OCI-LY3 (cell line): ENCODE measurements at regions not wholly inside any gene's neighbourhood (a gene's known extent, or its start where the extent isn't known, plus 50 kb on each side); places are given as distances from the start of the nearest gene placed in this dataset.

Experiments used
- H2AFZ ChIP-seq: fragments of 200-600, 300-600 bp; shearing (Covaris generic); 2 replicates; pipeline ENCODE4 v1.6.0; 2014; ENCODE audit warnings: antibody characterized with exemption, low read depth, low read length
- H3K27ac ChIP-seq: fragments of 200-600, 300-600 bp; sonication (generic); 2 replicates; pipeline ENCODE4 v1.5.1; 2014; ENCODE audit warnings: mild to moderate bottlenecking, low read length, moderate library complexity, mixed read lengths
- H3K27me3 ChIP-seq: fragments of 200-600, 300-600 bp; sonication (generic); 2 replicates; pipeline ENCODE4 v1.6.1; 2014; ENCODE audit warnings: low read depth, low read length, mixed read lengths
- H3K36me3 ChIP-seq: fragments of 200-600, 300-600 bp; sonication (generic); replicated peaks from 2 replicates; pipeline ENCODE3; 2014; ENCODE audit warnings: low read depth, low read length, mixed read lengths
- H3K4me1 ChIP-seq: fragments of 300-600, 200-600 bp; sonication (generic); 2 replicates; pipeline ENCODE4 v1.6.1; 2014; ENCODE audit warnings: low read length, mixed read lengths
- H3K4me2 ChIP-seq: fragments of 200-600, 300-600 bp; sonication (generic); 2 replicates; pipeline ENCODE4 v1.6.1; 2014; ENCODE audit warnings: low read length, mixed read lengths
- H3K4me3 ChIP-seq: fragments of 300-600, 200-600 bp; sonication (generic); 2 replicates; pipeline ENCODE4 v1.5.1; 2014; ENCODE audit warnings: antibody characterized with exemption, mild to moderate bottlenecking, low read length, moderate library complexity
- H3K79me2 ChIP-seq: fragments of 300-600, 200-600 bp; shearing (Covaris generic); 2 replicates; pipeline ENCODE4 v1.6.1; 2014; ENCODE audit warnings: mild to moderate bottlenecking, low read length, mixed read lengths
- H3K9ac ChIP-seq: fragments of 300-600, 200-600 bp; shearing (Covaris generic); 2 replicates; pipeline ENCODE4 v1.6.0; 2014; ENCODE audit warnings: mild to moderate bottlenecking, low read length, moderate library complexity
- H3K9me3 ChIP-seq: fragments of 200-600, 300-600 bp; shearing (Covaris generic); 2 replicates; pipeline ENCODE4 v1.6.1; 2014; ENCODE audit warnings: low read length, mixed read lengths; ENCODE audit not compliant: insufficient read depth
- H4K20me1 ChIP-seq: fragments of 200-600, 300-600 bp; sonication (generic); 2 replicates; pipeline ENCODE4 v1.6.1; 2016; ENCODE audit warnings: low read length, mixed read lengths; ENCODE audit not compliant: insufficient read depth
- CTCF ChIP-seq: fragments of 200-600, 300-600 bp; sonication (generic); IDR thresholded peaks from 2 replicates; pipeline ENCODE4 v1.5.1; 2014; ENCODE audit warnings: antibody characterized with exemption, low read length, low read depth
- EZH2phosphoT487 ChIP-seq: fragments of 200-600 bp; shearing (Covaris generic); IDR thresholded peaks from 2 replicates; pipeline ENCODE4 v1.6.1; 2018; ENCODE audit warnings: antibody characterized with exemption, mixed run types, low read depth

GRCh38 chr2:77796397-77796796 lies 274.2 kb upstream of the LRRTM4 start:
- Histone ChIP-seq H3K79me2 (no peaks in the 10 kb centered on the region), H4K20me1 (no peaks in the 10 kb centered on the region)

GRCh38 chr2:77797088-77797487 lies 274.9 kb upstream of the LRRTM4 start:
- no peak overlapping the region for H3K4me2 ChIP-seq
- H3K9ac ChIP-seq: no peak overlapping the region
- H3K4me3 ChIP-seq: no peak overlapping the region
- no peaks in the 10 kb centered on the region for H3K36me3 ChIP-seq
- no peak overlapping the region for H2AFZ ChIP-seq
- H3K4me1 ChIP-seq: no peaks in the 10 kb centered on the region
- H3K9me3 ChIP-seq: no peaks in the 10 kb centered on the region
- H3K79me2 ChIP-seq: no peaks in the 10 kb centered on the region
- no peaks in the 10 kb centered on the region for H3K27me3 ChIP-seq
- H4K20me1 ChIP-seq: no peaks in the 10 kb centered on the region
- TF ChIP-seq CTCF (no peak), EZH2phosphoT487 (no peak)
- no peak overlapping the region for H3K27ac ChIP-seq

More at GRCh38 chr2:77796397-77796796, 274.2 kb upstream of the LRRTM4 start:
- H3K27ac ChIP-seq: no peak overlapping the region
- no peak overlapping the region for H3K4me2 ChIP-seq
- H3K4me1 ChIP-seq: no peaks in the 10 kb centered on the region
- H3K27me3 ChIP-seq: no peaks in the 10 kb centered on the region
- no peak overlapping the region for H3K9ac ChIP-seq
- TF ChIP-seq CTCF (no peak), EZH2phosphoT487 (no peak)
- no peaks in the 10 kb centered on the region for H3K36me3 ChIP-seq
- no peak overlapping the region for H2AFZ ChIP-seq
- no peaks in the 10 kb centered on the region for H3K9me3 ChIP-seq
- no peak overlapping the region for H3K4me3 ChIP-seq

- no peak overlapping the region for H2AFZ ChIP-seq
- no peaks in the 10 kb centered on the region for H3K36me3 ChIP-seq
- no peaks in the 10 kb centered on the region for H3K4me1 ChIP-seq
- no peak overlapping the region for H3K9ac ChIP-seq
- H3K27ac ChIP-seq: no peak overlapping the region
- H3K9me3 ChIP-seq: no peaks in the 10 kb centered on the region
- H3K4me2 ChIP-seq: no peak overlapping the region
- TF ChIP-seq CTCF (no peak), EZH2phosphoT487 (no peak)
- no peaks in the 10 kb centered on the region for H3K27me3 ChIP-seq
- H3K79me2 ChIP-seq: no peaks in the 10 kb centered on the region
- no peaks in the 10 kb centered on the region for H4K20me1 ChIP-seq
- no peak overlapping the region for H3K4me3 ChIP-seq
These were observed 278.2 kb upstream of the LRRTM4 start for GRCh38 chr2:77800410-77800809.

- no peak overlapping the region for H3K4me2 ChIP-seq
- H4K20me1 ChIP-seq: no peaks in the 10 kb centered on the region
- H2AFZ ChIP-seq: no peak overlapping the region
- H3K27ac ChIP-seq: no peak overlapping the region
- H3K4me1 ChIP-seq: no peaks in the 10 kb centered on the region
- no peaks in the 10 kb centered on the region for H3K36me3 ChIP-seq
- no peak overlapping the region for H3K4me3 ChIP-seq
- H3K9me3 ChIP-seq: no peaks in the 10 kb centered on the region
- no peak for TF ChIP-seq EZH2phosphoT487
- TF ChIP-seq CTCF: no peak
- no peaks in the 10 kb centered on the region for H3K27me3 ChIP-seq
- no peaks in the 10 kb centered on the region for H3K79me2 ChIP-seq
- no peak overlapping the region for H3K9ac ChIP-seq
These were observed 285.5 kb upstream of the LRRTM4 start for GRCh38 chr2:77807531-77808215.
